ENCODE measurements at regions not wholly inside any gene's neighbourhood (a gene's known extent, or its start where the extent isn't known, plus 50 kb on each side); places are given as distances from the start of the nearest gene placed in this dataset.

DNA sequence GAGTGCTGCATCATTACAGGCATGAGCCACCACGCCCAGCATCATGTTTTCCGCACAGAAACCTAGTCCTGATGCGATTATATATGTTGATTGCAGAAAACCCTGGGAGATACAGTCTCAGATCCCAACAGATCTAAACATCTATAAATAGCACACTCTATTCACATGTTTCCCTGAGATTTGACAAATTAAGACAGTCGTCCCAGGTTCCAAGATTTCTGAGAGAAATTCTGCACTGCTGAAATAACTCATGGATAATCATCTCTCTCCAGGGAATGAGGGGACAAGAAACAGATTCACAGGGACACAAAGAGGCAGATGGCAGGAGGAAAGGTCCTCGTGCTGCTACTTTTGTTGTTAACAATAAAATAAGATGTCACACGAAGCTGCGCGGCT, 393.1 kb upstream of the CELF2 start (continued):
- TF ChIP-seq MYB (IDR thresholded peaks at IDR 0.05; ENCODE audit: borderline replicate concordance, low read depth, low read length) (no peak), STAT1 (conservative IDR thresholded peaks at IDR 0.05) (no peak)

- CTCF ChIA-PET = no interaction called here
- no TSS peak for BruUV-seq (replicated peaks)
- in situ Hi-C loops (cut with MboI) = no loop called here
Observed at GRCh38 chr10:10625491-10625890, 392.2 kb upstream of the CELF2 start.

DNA sequence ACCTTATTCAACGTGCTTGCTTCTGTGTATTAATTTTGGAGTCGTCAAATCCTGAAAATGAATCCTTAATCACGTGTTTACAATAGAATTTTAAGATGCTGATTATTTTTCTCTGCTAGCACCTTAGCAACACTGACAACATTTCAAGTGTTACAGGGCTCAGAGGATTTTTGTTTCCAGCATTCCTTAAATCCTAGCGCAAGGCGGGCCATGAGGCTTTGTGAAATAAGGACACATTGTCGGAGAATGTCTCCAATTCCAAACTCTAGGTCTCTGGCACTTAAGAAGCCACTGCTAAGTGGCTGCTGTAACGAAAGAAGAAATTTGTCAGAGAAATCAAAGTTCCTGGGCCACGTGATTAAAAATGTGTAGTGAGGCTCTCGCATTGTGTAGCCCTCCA, 390.9 kb upstream of the CELF2 start:
- Histone ChIP-seq H4K20me1 (ENCODE audit: control insufficient read depth, insufficient read depth) (no peaks in the 10 kb centered on the region), H3K4me3 (no peak overlapping the region), H3K4me2 (ENCODE audit: control insufficient read depth, insufficient read depth) (no peak overlapping the region), H3K4me1 (ENCODE audit: control insufficient read depth, insufficient read depth, low read length) (no peaks in the 10 kb centered on the region; the same call in 1 of the 2 replicates), H3K27me3 (replicated peaks in 1 of 2; ENCODE audit: control insufficient read depth in 2 of 2, insufficient read depth in 2 of 2, low read length in 1 of 2) (no peaks in the 10 kb centered on the region), H3K9me3 (replicated peaks; ENCODE audit: control insufficient read depth, insufficient read depth, low read length) (no peaks in the 10 kb centered on the region), H3K27ac (ENCODE audit: control insufficient read depth, insufficient read depth) (no peak overlapping the region), H3K9ac (ENCODE audit: control insufficient read depth, insufficient read depth, low read length) (no peak overlapping the region), H3K36me3 (ENCODE audit: control insufficient read depth in 2 of 2, insufficient read depth in 2 of 2, low read length in 1 of 2) (no peaks in the 10 kb centered on the region), H3K79me2 (ENCODE audit: control insufficient read depth, insufficient read depth, low read length) (no peaks in the 10 kb centered on the region), H2AFZ (ENCODE audit: control insufficient read depth, low read depth, low read length) (no peak overlapping the region)
- ATAC-seq (no peak), FAIRE-seq (no peak), DNase-seq (ENCODE audit: low read depth, low spot score) (no peak)
- BruUV-seq (replicated peaks) = no TSS peak
- SMC1A ChIA-PET (ENCODE audit: uncharacterized antibody, unreplicated experiment) = interaction anchor here (0.6 kb wide), 1 partner anchor 474 kb away, joined by 3 read pairs; no protein-coding TSS in a partner anchor
- RAD21 ChIA-PET (ENCODE audit: unreplicated experiment) = no interaction called here
- POLR2A ChIA-PET = no interaction called here
- in situ Hi-C loops (cut with MboI) = no loop called here
- CTCF ChIA-PET = interaction anchor here (0.6 kb wide), 1 partner anchor 131 kb away, joined by 4 read pairs; no protein-coding TSS in a partner anchor
- WGBS (ENCODE audit: insufficient coverage, insufficient replicate concordance, low lambda C conversion rate, missing lambda C conversion rate) = 22% methylated on average over 9 of the region's 9 CpGs
- intact Hi-C loops (cut with micrococcal nuclease; ENCODE audit: unreplicated experiment) = no loop called here
- TF ChIP-seq FOXK2 (IDR thresholded peaks at IDR 0.05) = no peak
- no peak for TF ChIP-seq TAF1 (IDR thresholded peaks at IDR 0.05; ENCODE audit: borderline replicate concordance, low read depth, low read length)
- TF ChIP-seq PAX8 (IDR thresholded peaks at IDR 0.05) = no peak
- no peak for TF ChIP-seq EP300 (IDR thresholded peaks at IDR 0.05; ENCODE audit: borderline replicate concordance in 1 of 2, control insufficient read depth in 1 of 2, low read depth in 2 of 2, low read length in 2 of 2)
- TF ChIP-seq, protein P1, sequence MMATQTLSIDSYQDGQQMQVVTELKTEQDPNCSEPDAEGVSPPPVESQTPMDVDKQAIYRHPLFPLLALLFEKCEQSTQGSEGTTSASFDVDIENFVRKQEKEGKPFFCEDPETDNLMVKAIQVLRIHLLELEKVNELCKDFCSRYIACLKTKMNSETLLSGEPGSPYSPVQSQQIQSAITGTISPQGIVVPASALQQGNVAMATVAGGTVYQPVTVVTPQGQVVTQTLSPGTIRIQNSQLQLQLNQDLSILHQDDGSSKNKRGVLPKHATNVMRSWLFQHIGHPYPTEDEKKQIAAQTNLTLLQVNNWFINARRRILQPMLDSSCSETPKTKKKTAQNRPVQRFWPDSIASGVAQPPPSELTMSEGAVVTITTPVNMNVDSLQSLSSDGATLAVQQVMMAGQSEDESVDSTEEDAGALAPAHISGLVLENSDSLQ (IDR thresholded peaks at IDR 0.05) = no peak
- TF ChIP-seq BMI1 (IDR thresholded peaks at IDR 0.05; ENCODE audit: borderline replicate concordance) = no peak
- TF ChIP-seq, protein P2, sequence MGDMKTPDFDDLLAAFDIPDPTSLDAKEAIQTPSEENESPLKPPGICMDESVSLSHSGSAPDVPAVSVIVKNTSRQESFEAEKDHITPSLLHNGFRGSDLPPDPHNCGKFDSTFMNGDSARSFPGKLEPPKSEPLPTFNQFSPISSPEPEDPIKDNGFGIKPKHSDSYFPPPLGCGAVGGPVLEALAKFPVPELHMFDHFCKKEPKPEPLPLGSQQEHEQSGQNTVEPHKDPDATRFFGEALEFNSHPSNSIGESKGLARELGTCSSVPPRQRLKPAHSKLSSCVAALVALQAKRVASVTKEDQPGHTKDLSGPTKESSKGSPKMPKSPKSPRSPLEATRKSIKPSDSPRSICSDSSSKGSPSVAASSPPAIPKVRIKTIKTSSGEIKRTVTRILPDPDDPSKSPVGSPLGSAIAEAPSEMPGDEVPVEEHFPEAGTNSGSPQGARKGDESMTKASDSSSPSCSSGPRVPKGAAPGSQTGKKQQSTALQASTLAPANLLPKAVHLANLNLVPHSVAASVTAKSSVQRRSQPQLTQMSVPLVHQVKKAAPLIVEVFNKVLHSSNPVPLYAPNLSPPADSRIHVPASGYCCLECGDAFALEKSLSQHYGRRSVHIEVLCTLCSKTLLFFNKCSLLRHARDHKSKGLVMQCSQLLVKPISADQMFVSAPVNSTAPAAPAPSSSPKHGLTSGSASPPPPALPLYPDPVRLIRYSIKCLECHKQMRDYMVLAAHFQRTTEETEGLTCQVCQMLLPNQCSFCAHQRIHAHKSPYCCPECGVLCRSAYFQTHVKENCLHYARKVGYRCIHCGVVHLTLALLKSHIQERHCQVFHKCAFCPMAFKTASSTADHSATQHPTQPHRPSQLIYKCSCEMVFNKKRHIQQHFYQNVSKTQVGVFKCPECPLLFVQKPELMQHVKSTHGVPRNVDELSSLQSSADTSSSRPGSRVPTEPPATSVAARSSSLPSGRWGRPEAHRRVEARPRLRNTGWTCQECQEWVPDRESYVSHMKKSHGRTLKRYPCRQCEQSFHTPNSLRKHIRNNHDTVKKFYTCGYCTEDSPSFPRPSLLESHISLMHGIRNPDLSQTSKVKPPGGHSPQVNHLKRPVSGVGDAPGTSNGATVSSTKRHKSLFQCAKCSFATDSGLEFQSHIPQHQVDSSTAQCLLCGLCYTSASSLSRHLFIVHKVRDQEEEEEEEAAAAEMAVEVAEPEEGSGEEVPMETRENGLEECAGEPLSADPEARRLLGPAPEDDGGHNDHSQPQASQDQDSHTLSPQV (IDR thresholded peaks at IDR 0.05) = no peak

More at GRCh38 chr10:10625491-10625890, 392.2 kb upstream of the CELF2 start:
- RAD21 ChIA-PET (ENCODE audit: unreplicated experiment) = no interaction called here
- H3K79me2 ChIP-seq (ENCODE audit: control insufficient read depth, insufficient read depth, low read length) = no peaks in the 10 kb centered on the region
- peak overlapping the region; percentile 55 for H3K27ac ChIP-seq (ENCODE audit: control insufficient read depth, insufficient read depth)
- intact Hi-C loops (cut with micrococcal nuclease; ENCODE audit: unreplicated experiment) = no loop called here
- ATAC-seq = no peak
- H3K4me3 ChIP-seq = no peak overlapping the region
- H3K9ac ChIP-seq (ENCODE audit: control insufficient read depth, insufficient read depth, low read length) = no peak overlapping the region
- no peak for TF ChIP-seq NRF1 (conservative IDR thresholded peaks at IDR 0.05; ENCODE audit: low read depth, low read length)
- no peak for TF ChIP-seq ZNF207 (IDR thresholded peaks at IDR 0.05; ENCODE audit: borderline replicate concordance)
- TF ChIP-seq MYC (IDR thresholded peaks at IDR 0.05; ENCODE audit: insufficient read depth, insufficient read length, insufficient replicate concordance, low read length, severe bottlenecking) = no peak
- no peak for TF ChIP-seq ATF7 (IDR thresholded peaks at IDR 0.05; ENCODE audit: low read depth)
- no peak for TF ChIP-seq SPI1 (IDR thresholded peaks at IDR 0.05; ENCODE audit: borderline replicate concordance, insufficient read depth, low read depth, low read length)
- TF ChIP-seq SREBF2 (IDR thresholded peaks at IDR 0.05; ENCODE audit: low read length) = no peak
- TF ChIP-seq TAF1 (IDR thresholded peaks at IDR 0.05; ENCODE audit: borderline replicate concordance, low read depth, low read length) = no peak
- H3K4me1 ChIP-seq (ENCODE audit: control insufficient read depth, insufficient read depth, low read length) = no peaks in the 10 kb centered on the region; the same call in 1 of the 2 replicates
- no peaks in the 10 kb centered on the region for H3K36me3 ChIP-seq (ENCODE audit: control insufficient read depth in 2 of 2, insufficient read depth in 2 of 2, low read length in 1 of 2)
- SMC1A ChIA-PET (ENCODE audit: uncharacterized antibody, unreplicated experiment) = interaction anchor here (0.6 kb wide), 1 partner anchor 389 kb away, joined by 3 read pairs; no protein-coding TSS in a partner anchor
- FAIRE-seq = no peak
- H3K27me3 ChIP-seq (replicated peaks in 1 of 2; ENCODE audit: control insufficient read depth in 2 of 2, insufficient read depth in 2 of 2, low read length in 1 of 2) = no peaks in the 10 kb centered on the region
- no peak for DNase-seq (ENCODE audit: low read depth, low spot score)
- no peaks in the 10 kb centered on the region for H4K20me1 ChIP-seq (ENCODE audit: control insufficient read depth, insufficient read depth)
- POLR2A ChIA-PET = no interaction called here
- H3K9me3 ChIP-seq (replicated peaks; ENCODE audit: control insufficient read depth, insufficient read depth, low read length) = no peaks in the 10 kb centered on the region
- WGBS (ENCODE audit: insufficient coverage, insufficient replicate concordance, low lambda C conversion rate, missing lambda C conversion rate) = 19% methylated on average over 6 of the region's 6 CpGs
- peak overlapping the region; percentile 39 for H2AFZ ChIP-seq (ENCODE audit: control insufficient read depth, low read depth, low read length)
- H3K4me2 ChIP-seq (ENCODE audit: control insufficient read depth, insufficient read depth) = peak overlapping the region; percentile 17; the same call in 1 of the 2 replicates
